GM19025 (cell line): ENCODE measurements at regions not wholly inside any gene's neighbourhood (a gene's known extent, or its start where the extent isn't known, plus 50 kb on each side); places are given as distances from the start of the nearest gene placed in this dataset.

Experiments
- ATAC-seq: cut with Tn5 transposase; IDR thresholded peaks from one replicate; pipeline ENCODE4 v1.9.1; 2021; ENCODE audit warnings: mild to moderate bottlenecking, low read depth, moderate library complexity; ENCODE audit not compliant: unreplicated experiment

DNA sequence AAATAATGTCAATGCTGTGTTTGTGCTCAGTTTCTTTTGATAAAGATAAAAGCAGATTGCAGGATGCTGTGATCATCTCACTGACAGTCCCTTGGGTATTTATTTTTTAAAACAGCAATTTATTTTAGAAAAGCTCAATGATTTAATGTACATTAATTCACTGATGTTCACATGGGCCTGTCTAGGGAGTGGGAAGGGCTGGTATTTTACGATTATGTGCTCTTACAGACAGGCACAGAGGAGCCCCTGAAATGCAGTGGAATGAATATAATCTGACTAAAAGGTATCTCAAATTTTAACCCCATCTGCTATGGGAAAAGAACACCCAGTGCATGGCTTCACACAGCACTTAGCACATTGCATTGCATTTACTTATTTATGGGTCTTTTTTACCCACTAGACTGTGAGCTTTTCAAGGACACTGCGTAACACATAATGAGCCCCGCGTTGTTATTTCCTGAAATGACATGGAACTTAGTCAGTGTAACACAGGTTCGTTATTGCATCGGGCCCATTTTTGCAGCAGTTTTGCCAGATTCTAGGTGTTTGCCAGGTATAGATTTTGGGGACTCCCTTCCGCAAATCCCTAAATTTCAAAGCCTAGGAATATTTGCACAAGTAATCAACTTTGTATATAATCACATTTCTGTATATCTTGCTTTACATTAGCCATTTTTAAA, 425.3 kb upstream of the FBXO33 start:
- ATAC-seq = no peak

DNA sequence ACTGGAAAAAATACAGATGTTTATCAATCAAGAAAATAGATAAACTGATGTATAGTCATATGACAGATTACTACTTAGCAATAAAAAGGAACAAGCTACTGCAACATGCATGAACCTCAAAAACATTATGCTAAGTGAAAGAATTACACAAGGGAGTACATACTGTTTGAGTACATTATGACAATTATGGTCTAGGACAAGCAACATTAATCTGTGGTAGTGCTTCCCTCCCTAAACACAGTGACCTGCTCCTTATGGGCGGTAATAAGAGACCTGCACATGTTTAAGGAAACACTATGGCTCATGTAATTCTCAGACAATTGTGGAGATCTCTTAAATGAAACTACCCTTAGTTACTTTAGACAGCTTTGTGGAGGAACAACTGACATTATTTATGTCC, 421.2 kb upstream of the FBXO33 start:
- no peak for ATAC-seq

DNA sequence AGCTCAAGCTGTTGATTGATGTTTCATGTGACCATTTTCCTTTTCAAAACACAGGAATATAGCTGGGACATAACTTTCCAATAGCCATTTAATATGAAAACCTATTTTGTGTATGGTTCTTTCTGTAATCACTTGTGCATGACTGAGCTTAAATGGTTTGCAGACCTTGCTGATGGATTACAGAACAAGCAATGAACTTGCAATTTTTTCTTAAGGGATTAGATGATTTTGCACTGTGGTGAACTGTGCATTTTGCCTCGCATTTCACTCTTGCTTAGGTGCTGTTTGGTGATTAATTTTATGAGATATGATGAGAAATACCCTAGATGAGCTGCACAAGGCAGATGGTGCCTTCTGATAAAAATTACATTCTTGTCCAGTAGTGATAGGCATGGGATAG, 419.0 kb upstream of the FBXO33 start:
- ATAC-seq = no peak

DNA sequence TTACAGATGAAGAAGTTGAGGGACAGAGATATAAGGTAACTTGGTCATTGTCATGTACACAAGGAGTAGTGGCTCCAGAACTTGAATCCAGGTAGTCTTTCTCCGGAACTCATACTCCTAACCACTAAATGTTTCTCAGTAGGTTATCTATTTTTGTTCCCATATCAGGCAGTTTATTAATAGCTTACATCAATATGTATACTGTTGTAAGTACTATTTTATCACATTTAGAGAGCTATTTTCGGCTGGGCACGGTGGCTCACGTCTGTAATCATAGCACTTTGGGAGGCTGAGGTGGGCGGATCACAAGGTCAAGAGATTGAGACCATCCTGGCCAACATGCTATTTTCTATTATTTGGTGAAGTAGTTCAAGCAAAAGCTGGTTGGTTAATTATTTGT, 415.6 kb upstream of the FBXO33 start:
- no peak for ATAC-seq

DNA sequence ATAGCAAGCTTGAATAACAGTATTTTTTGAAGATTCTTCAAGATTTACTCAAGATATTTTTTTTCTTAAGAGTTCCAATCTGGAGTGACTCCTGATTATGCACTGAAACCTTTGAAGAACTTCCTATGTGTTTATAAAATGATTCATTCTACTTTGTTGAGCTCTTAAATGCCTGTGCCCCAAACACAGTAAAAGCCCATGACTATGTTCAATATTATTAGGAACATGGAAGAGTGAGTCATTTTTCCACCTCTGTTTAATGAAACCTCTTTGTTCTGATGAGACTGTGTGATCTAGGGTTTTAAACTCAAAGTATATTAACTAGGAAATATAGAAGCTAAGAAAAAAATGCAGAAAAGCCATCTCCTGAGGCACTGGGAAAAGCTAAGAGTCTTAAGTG, 415.0 kb upstream of the FBXO33 start:
- no peak for ATAC-seq

DNA sequence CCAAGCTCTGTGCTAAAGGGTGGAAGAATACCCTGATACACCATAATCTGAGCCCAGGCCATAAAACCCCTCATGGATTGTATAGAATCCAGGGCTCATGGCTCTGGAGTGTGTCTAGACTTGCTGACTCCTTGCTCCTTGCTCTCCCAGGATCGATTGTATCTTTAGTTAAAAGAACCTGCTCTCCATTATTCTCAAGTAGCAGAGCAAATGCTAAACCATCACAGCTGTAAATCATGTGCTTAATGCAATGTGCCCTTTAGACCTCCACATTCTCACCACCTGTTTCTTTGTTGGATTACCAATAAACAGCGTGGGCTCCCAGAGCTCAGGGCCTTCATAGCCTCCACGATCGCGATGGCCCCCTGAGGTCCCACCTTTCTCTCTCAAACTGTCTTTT, 411.6 kb upstream of the FBXO33 start:
- ATAC-seq = no peak

DNA sequence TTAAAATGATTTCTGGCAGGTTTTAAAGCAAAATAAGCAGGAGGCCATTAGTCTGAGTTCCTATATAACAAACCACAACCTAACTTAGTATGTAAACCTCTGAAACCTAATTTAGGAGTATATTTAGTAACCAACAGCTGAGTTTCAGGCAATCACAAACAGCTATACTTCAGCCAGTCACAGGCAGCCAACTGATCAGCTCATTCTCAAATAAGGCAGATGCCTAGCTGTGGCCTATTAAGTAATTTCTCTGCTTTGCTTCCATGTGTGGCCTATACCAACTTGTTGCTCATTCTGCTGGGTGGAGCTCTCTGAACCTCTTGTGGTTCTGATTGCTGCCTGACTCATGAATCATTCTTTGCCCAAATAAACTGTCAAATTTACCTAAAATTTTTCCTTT, 408.9 kb upstream of the FBXO33 start:
- ATAC-seq = no peak

DNA sequence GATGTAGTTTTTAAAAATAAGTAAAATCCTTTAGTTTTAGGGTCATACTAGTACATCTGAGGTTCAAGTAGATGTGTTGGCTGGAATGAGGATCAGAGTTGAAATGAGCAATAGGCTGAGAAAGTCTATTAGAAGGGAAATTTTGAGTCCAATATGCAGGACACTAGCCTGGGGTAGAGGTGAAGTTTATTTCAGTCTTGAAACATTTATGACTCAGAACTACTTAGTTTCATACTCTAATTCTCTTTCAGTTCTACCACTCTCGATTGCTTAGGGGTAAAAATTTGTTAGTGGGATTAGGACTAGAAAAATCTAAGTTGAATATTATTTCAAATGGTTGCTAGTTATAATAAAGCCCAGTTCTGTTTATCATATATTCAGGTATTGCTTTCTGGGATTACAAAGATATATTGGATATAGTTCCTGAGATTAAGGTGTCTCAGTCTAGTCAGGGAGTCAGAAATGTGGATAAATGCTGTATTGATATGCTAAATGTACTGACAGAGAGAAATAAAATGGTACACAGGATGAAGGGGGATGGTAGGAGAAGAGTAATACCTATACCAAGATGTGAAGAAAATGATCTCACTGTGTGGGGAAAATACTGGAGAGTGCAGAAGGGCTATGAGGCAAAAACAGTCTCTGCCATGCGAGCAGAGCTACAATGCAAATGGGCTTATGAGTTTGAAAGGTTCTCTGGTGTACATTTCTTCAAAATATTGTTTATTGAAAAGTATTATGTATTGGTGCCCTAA, 395.8 kb upstream of the FBXO33 start:
- peak; percentile 98 for ATAC-seq

DNA sequence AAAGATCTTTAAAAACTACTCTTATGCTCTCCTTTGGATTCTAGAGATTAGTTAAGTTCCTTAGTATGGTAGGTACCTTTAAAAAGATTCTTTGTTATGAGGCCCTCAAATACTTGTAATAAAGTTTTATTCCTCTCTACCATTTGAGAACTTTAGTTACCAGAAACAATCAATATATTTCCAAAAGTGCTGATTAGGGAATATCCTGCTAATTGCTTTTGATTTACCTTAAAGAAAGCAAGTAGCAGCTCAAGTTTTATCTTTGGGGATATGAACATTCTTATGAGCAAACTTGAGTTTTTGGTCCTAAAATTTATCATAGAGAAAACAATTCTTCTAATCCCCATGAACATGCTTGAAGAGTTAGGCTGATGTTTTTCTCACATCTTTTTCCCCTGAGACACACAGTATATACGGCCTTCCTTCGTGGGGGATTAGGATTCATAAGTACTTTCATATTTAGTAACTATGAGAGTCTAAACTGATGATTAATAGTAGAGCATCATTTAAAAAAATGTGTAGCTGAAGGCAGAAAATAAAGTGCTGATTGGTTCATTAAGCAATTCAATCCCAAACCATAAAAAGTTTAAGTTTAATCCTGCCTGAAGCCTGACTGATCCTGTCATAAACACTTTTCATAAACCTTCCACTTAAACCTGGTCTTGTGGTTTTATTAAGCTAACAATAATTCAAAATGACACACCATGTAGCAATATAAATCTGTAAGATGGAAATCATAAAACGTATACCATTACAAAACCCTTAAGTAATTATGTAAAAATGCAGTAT, 380.5 kb upstream of the FBXO33 start:
- ATAC-seq = no peak

DNA sequence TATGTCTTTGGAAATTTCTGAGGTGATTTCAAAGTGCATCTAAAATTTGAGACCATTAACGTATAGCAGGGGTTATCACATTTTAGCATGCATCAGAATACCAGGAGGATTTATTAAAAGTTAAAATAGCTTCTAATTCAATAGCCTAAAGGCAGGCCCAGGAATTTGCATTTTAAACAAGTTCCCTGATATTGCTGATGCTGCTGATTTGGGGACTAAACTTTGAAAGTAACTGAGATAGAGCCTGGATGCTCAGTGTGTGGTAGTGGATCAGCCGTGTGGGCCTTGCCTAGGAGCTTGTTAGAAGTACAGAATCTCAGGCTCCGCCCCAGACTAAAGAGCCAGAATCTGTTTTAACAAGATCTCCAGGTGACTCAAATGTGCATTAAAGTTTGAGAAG, 375.0 kb upstream of the FBXO33 start:
- no peak for ATAC-seq

DNA sequence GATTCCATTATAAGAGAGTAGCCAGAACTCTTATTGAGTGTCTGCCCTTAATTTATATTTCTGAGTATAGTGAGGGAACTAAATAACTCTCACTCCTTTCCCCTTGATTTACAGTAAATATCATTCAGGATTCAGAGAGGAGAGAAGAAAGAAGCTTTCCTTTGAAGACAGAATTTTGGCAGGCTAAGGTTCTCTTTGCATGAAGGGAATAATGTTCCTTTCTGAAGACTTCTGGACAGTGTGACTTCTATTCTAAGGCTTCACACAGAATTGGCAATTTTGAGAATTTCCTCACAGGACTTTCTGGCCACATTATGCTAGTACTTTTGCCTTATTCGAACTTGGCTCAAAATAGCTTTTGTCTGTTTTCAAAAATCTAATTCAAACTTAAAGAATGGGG, 352.2 kb upstream of the FBXO33 start:
- ATAC-seq = no peak

DNA sequence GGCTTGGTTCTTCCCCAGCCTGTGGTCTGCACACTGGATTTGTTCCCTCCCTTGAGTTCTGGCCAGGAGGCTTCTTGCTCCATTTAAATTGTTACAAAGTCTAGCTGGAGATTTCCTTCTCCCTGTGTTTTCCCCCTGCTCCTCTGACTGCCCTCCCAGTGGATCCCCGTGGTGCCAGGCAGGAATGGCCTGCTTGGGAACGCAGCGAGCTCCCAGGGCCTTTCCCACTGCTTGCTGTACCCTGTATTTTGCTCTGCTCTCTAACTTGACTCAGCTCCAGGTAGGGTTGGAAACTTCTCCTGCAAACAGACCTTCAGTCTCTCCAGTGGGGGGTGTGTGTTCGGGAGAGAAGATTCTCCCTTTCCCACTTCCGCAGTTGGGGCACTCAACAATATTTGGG, 349.2 kb upstream of the FBXO33 start:
- no peak for ATAC-seq

DNA sequence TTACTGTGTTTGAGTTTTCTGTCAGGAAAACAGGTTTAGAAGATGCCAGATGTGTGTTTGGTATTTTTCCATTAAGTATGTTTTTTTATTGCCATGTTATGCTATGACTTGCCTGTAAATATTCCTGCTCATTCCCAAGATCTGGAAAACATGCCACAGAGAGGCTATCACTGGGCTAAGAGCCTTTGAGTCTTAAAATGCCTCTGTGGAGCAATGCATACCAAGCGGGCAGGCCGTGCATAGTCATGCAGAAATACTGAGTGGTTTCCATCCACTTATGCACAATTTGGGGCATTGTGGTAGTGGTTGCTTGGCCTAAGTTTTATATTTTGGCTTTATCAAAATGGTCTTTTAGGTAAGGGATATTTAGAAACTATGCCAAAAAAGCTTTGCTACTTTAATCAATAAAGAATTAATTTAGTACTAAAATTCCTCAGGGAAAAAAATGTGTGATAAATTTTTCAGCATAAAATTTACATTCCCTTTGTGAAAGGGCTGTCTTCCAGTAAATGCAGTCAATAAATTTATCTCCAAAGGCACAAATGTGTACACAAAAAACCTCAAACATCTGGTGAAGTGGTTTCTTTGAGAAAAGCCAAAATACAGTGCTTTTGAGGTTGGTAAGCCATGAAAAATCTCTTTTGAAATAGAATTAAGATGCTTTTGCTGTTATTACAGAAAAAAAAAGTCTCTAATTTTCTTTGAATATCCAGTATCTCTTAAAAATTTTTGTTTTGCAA, 341.3 kb upstream of the FBXO33 start:
- ATAC-seq = no peak

DNA sequence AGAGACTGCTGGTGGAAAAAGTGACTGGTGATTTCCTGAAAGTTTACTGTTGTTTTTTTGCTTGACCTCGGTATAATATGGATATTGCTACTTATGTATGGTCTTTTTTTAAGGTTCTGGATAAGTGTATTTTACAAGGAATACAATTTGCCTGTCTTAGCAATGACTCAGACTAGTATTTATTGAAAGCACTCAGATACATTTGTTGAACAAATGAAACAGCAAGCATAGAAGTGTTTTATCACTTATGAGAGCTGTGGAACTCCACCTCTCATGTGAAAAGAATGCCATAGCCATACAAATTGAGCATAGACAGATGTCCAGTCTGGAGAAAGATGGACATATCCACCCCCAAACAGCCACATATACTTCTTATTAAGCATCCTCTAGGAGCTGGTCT, 340.4 kb upstream of the FBXO33 start:
- ATAC-seq = no peak

DNA sequence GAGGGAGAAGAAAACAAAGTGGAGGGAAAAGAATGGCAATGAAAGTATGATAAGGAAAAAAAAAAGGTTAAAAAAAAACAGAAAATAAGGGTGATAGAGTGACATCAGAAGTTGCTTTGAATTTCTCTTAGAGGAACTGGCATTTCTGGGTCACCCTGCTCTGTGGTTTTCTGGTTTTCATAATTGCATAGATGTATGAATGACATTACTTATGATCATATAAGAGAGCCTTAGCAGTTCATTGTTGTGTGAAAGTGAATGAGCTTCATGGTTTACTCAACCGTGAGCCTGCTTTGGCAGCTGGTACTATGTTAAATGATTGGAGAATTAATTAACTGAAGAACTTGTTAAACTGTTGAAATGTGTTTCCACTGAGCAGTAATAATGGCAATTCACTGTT, 336.4 kb upstream of the FBXO33 start:
- no peak for ATAC-seq

DNA sequence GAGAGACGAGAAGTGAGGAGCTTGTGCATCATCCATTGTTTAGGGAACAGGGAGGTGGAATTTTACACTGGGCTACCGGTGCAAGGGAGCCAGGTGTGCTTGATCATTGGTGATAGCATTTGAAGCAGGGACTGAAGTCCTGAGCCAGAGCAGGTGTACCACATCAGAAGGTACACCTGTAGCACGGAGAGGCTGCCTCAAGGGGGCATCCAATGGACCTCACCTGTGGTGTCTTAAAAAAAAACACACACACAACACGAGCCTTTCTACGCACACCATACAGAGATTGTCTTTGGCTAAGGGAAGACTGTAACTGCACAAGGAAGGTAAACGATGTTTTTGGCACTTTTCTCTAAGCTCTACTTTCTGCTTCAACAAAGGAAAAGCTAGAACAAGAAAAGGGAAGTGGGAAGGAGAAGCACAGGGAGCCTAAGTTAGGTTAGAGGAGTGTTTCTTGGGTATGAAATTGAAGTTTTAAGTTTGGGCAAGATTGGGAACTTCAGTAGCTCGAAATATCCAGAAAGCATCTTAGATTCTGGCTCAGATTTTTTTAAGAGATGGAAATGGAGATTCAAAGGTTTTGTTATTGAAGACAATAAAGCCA, 334.3 kb upstream of the FBXO33 start:
- no peak for ATAC-seq

DNA sequence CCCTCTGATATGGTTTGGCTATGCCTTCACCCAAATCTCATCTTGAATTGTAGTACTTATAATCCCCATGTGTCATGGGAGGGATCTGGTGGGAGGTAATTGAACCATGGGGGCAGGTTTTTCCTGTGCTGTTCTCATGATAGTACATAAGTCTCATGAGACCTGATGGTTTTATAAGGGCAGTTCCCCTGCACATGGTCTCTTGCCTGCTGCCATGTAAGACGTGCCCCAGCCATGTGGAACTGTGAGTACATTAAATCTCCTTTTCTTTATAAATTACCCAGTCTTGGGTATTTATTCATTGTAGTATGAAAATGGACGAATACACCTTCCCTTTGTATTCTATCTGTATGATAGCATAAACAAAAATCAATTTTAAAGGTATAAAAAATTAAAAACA, 333.4 kb upstream of the FBXO33 start:
- no peak for ATAC-seq

DNA sequence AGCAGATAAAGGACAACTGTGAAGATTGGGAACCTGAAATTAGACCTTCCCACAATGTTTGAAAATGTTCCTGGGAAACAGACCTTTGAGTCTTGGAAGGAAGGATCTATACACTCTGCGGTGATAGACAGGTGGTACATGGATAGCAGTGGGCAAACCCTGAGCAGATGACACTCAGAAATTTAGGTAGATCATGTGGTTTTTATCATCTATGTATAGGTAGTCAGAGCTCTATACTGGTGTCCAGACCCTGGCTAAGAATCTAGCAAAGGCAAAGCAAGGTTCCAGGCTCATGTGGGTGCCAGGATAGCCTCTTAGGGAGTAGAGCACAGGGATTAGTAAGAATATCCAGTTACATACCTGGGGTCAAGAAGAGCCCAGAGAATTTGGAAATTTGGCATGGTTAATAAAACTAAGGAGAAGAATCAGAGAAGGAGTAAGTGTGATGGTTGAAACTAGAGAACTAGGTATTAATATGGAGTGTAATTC, 331.2 kb upstream of the FBXO33 start:
- ATAC-seq = no peak

DNA sequence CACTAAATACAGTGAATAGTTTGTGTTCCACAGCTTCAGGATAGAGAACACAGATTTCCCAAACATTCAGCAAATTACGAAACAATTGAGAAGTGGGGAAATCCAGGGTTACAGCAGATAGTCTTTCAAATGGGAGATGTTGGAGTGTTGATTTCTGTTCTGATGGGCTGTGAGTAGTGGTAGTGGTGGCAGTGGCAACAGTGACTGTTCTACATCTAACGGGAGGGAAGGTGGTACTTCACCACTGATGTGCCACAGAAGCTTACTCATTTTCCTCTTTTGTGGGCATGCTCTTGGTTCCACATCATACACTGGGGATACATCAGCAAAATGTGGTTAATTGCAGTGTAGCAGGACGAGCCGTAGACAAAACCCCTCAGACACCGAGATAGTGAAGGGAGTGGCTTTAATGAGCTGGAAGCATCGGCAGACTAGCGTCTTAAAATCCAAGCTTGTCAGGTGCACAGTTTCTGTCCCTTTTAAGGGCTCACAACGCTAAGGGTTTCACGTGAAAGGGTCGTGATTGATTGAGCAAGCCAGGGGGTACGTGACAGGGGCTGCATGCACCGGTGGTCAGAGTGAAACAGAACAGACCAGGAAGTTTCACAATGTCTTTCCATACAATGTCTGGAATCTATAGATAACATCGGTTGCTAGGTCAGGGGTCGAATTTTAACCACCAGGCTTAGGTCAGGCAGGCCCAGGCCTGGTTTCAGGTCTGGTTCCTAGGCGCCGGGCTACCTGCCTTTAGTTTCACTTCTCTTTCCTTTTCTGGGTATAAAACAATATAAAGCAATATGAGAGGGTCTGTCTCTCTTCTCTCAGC, 330.6 kb upstream of the FBXO33 start:
- no peak for ATAC-seq
